ENCODE measurements at regions not wholly inside any gene's neighbourhood (a gene's known extent, or its start where the extent isn't known, plus 50 kb on each side); places are given as distances from the start of the nearest gene placed in this dataset.

DNA sequence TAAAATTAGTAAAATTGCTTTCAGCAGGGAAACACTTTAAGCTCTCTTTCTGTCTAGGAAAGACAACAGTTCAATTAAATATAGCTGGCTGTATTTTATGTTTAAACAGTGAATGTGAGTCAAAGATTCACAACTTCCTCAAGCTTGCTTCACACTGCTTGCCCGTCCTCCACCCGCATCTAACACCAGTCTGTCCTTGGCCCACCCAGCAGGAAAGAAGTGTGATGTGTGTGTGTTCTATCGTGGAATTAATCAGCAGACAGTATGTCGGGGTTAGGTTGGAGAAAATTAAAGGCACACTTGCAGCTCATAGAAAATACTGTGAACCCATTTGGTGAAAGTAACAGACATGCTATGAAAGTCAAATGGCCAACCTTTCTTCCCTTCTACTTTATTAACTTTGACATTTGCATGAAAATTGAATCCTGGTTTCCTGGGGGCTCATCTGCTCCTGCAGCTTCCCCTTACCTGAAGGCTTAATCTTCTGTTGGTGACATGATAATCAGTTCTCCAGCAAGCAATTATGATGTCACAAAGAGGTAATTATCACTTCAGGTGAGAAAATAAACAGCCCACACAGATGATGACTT, 182.0 kb downstream of the UXS1 start:
- CTCF ChIA-PET, result interaction anchor here (0.5 to 0.6 kb wide), 2 partner anchors 19 to 52 kb away, joined by 3 read pairs; no protein-coding TSS in a partner anchor
- POLR2A ChIA-PET, result no interaction called here
- Mint-ChIP-seq H3K9me3 (ENCODE audit: unreplicated experiment) (peaks cover under 1% of the 10 kb centered on the region), H3K36me3 (ENCODE audit: insufficient read depth, unreplicated experiment) (no peaks in the 10 kb centered on the region), H3K27me3 (ENCODE audit: insufficient read depth, unreplicated experiment) (no peaks in the 10 kb centered on the region), H3K4me3 (ENCODE audit: unreplicated experiment) (no peak overlapping the region), H3K4me1 (ENCODE audit: insufficient read depth, unreplicated experiment) (peaks cover 5% of the 10 kb centered on the region), H3K27ac (ENCODE audit: low read depth, unreplicated experiment) (no peak overlapping the region)
- no peak for DNase-seq (ENCODE audit: unreplicated experiment)
- intact Hi-C loops (cut with micrococcal nuclease), result no loop called here
- TF ChIP-seq, protein P1, sequence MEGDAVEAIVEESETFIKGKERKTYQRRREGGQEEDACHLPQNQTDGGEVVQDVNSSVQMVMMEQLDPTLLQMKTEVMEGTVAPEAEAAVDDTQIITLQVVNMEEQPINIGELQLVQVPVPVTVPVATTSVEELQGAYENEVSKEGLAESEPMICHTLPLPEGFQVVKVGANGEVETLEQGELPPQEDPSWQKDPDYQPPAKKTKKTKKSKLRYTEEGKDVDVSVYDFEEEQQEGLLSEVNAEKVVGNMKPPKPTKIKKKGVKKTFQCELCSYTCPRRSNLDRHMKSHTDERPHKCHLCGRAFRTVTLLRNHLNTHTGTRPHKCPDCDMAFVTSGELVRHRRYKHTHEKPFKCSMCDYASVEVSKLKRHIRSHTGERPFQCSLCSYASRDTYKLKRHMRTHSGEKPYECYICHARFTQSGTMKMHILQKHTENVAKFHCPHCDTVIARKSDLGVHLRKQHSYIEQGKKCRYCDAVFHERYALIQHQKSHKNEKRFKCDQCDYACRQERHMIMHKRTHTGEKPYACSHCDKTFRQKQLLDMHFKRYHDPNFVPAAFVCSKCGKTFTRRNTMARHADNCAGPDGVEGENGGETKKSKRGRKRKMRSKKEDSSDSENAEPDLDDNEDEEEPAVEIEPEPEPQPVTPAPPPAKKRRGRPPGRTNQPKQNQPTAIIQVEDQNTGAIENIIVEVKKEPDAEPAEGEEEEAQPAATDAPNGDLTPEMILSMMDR (IDR thresholded peaks at IDR 0.05; ENCODE audit: unreplicated experiment), result no peak
- BruUV-seq (replicated peaks), result no TSS peak

GRCh38 chr2:106011380-106011779, 182.7 kb downstream of the UXS1 start:
- no peak overlapping the region for H3K4me3 Mint-ChIP-seq (ENCODE audit: unreplicated experiment)
- BruUV-seq (replicated peaks), result no TSS peak
- H3K27me3 Mint-ChIP-seq (ENCODE audit: insufficient read depth, unreplicated experiment), result no peaks in the 10 kb centered on the region
- intact Hi-C loops (cut with micrococcal nuclease), result no loop called here
- peaks cover 6% of the 10 kb centered on the region for H3K9me3 Mint-ChIP-seq (ENCODE audit: unreplicated experiment)
- H3K27ac Mint-ChIP-seq (ENCODE audit: low read depth, unreplicated experiment), result no peak overlapping the region
- no peak for DNase-seq (ENCODE audit: unreplicated experiment)
- POLR2A ChIA-PET, result no interaction called here
- TF ChIP-seq, protein P1 (IDR thresholded peaks at IDR 0.05; ENCODE audit: unreplicated experiment), result no peak
- CTCF ChIA-PET, result interaction anchor here (0.5 to 0.7 kb wide), 4 partner anchors 20 to 98 kb away, joined by 3 to 4 read pairs (median 3); no protein-coding TSS in a partner anchor
- no peaks in the 10 kb centered on the region for H3K36me3 Mint-ChIP-seq (ENCODE audit: insufficient read depth, unreplicated experiment)
- peaks cover 5% of the 10 kb centered on the region for H3K4me1 Mint-ChIP-seq (ENCODE audit: insufficient read depth, unreplicated experiment)

- H3K9me3 Mint-ChIP-seq (ENCODE audit: unreplicated experiment), result peaks cover 6% of the 10 kb centered on the region
- intact Hi-C loops (cut with micrococcal nuclease), result no loop called here
- ChIA-PET CTCF (interaction anchor here (0.5 to 1.2 kb wide), 3 partner anchors 40 to 436 kb away, joined by 3 to 4 read pairs (median 3); no protein-coding TSS in a partner anchor), POLR2A (no interaction called here)
- BruUV-seq (replicated peaks), result no TSS peak
- TF ChIP-seq, protein P1 (IDR thresholded peaks at IDR 0.05; ENCODE audit: unreplicated experiment), result no peak
- no peak overlapping the region for H3K4me3 Mint-ChIP-seq (ENCODE audit: unreplicated experiment)
- no peaks in the 10 kb centered on the region for H3K36me3 Mint-ChIP-seq (ENCODE audit: insufficient read depth, unreplicated experiment)
- no peak for DNase-seq (ENCODE audit: unreplicated experiment)
- H3K27ac Mint-ChIP-seq (ENCODE audit: low read depth, unreplicated experiment), result no peak overlapping the region
- H3K27me3 Mint-ChIP-seq (ENCODE audit: insufficient read depth, unreplicated experiment), result no peaks in the 10 kb centered on the region
- H3K4me1 Mint-ChIP-seq (ENCODE audit: insufficient read depth, unreplicated experiment), result peaks cover 5% of the 10 kb centered on the region
These were observed 183.2 kb downstream of the UXS1 start for GRCh38 chr2:106010818-106011355.

GRCh38 chr2:106009096-106009495, 185.0 kb downstream of the UXS1 start:
- no TSS peak for BruUV-seq (replicated peaks)
- POLR2A ChIA-PET, result no interaction called here
- H3K9me3 Mint-ChIP-seq (ENCODE audit: unreplicated experiment), result peaks cover 14% of the 10 kb centered on the region
- H3K4me1 Mint-ChIP-seq (ENCODE audit: insufficient read depth, unreplicated experiment), result peaks cover 3% of the 10 kb centered on the region
- no peak overlapping the region for H3K4me3 Mint-ChIP-seq (ENCODE audit: unreplicated experiment)
- CTCF ChIA-PET, result interaction anchor here (0.5 kb wide), 1 partner anchor 286 kb away, joined by 3 read pairs; no protein-coding TSS in a partner anchor
- TF ChIP-seq, protein P1 (IDR thresholded peaks at IDR 0.05; ENCODE audit: unreplicated experiment), result no peak
- H3K36me3 Mint-ChIP-seq (ENCODE audit: insufficient read depth, unreplicated experiment), result no peaks in the 10 kb centered on the region
- no peaks in the 10 kb centered on the region for H3K27me3 Mint-ChIP-seq (ENCODE audit: insufficient read depth, unreplicated experiment)
- no peak overlapping the region for H3K27ac Mint-ChIP-seq (ENCODE audit: low read depth, unreplicated experiment)
- DNase-seq (ENCODE audit: unreplicated experiment), result no peak
- intact Hi-C loops (cut with micrococcal nuclease), result no loop called here

Data from MCF 10A (cell line).